Stomach (tissue), 4 donors: ENCODE measurements at regions not wholly inside any gene's neighbourhood (a gene's known extent, or its start where the extent isn't known, plus 50 kb on each side); places are given as distances from the start of the nearest gene placed in this dataset.

Experiments used
- EP300 ChIP-seq: sonication (generic); formaldehyde crosslinking; IDR thresholded peaks from one replicate; pipeline ENCODE4 v1.6.1; 2017; ENCODE audit warnings: antibody characterized with exemption
- POLR2AphosphoS5 ChIP-seq, 3 donors: sonication (generic); formaldehyde crosslinking; IDR thresholded peaks; one replicate each; pipeline ENCODE4 v1.6.1; 2016; ENCODE audit warnings: antibody characterized with exemption in 3 of 3
- TF ChIP-seq, protein P1 (sequence below), 7 experiments: fragments of 450-650 bp in 4 of 7; fragments of 200-600 bp in 3 of 7; sonication (generic) in 3 of 7; IDR thresholded peaks; one replicate each; pipeline ENCODE4 v1.5.1; 2016 to 2019; ENCODE audit warnings: antibody characterized with exemption in 7 of 7, control low read depth in 2 of 7, mild to moderate bottlenecking in 1 of 7

DNA sequence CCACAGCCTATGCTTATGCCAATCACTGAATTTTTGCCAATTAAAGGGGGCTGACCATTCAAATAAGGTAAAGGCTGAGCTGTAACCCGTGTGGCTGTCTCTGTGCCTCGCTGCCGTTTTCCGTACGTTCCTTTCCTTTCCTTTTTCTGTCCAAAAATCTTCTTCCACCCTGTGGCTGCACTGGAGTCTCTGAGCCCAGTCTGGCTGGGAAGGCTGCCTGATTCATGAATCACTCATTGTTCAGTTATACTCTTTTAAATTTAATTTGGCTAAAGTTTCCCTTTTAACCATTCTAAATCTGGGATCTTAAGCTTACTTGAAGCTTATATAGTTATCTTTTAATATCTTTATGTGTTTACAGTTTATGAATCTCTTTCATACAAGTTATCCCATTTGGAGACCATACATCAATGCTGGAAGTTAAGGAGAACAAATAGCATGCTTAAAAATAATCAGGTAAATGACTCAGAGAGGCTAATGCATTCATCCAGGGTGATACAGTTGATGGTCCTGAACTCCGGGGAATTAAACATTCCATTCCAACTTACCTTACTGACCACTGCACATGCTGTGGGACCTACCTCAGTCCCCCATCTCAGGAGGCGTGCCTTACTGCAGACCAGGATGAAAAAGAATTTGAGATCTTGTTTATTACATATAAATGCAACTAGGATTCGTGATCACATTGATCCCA, 385.3 kb upstream of the ADARB2 start:
- TF ChIP-seq, protein P1, sequence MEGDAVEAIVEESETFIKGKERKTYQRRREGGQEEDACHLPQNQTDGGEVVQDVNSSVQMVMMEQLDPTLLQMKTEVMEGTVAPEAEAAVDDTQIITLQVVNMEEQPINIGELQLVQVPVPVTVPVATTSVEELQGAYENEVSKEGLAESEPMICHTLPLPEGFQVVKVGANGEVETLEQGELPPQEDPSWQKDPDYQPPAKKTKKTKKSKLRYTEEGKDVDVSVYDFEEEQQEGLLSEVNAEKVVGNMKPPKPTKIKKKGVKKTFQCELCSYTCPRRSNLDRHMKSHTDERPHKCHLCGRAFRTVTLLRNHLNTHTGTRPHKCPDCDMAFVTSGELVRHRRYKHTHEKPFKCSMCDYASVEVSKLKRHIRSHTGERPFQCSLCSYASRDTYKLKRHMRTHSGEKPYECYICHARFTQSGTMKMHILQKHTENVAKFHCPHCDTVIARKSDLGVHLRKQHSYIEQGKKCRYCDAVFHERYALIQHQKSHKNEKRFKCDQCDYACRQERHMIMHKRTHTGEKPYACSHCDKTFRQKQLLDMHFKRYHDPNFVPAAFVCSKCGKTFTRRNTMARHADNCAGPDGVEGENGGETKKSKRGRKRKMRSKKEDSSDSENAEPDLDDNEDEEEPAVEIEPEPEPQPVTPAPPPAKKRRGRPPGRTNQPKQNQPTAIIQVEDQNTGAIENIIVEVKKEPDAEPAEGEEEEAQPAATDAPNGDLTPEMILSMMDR (IDR thresholded peaks at IDR 0.05): no peak
- TF ChIP-seq POLR2AphosphoS5 (IDR thresholded peaks at IDR 0.05): no peak
- no peak for TF ChIP-seq EP300
